Caco-2 (cell line): ENCODE measurements at regions not wholly inside any gene's neighbourhood (a gene's known extent, or its start where the extent isn't known, plus 50 kb on each side); places are given as distances from the start of the nearest gene placed in this dataset.
"Not testable (repeated sequence)": the region's sequence is repeated elsewhere in the genome, so short reads cannot be mapped to it uniquely, and the experiment has no call there.

Experiments used
- BruUV-seq: library from RNA; stranded (reverse); fragments of 400-500 nt; replicated peaks from 2 replicates; lab custom pipeline; 2021; lab: Mats Ljungman, UMichigan
- CTCF ChIA-PET: fragments of 300-600 bp; sonication (Branson Sonifier 250); formaldehyde crosslinking; loops from one replicate; lab custom pipeline; 2022; ENCODE audit warnings: antibody characterized with exemption; lab: Charles Lee
- POLR2A ChIA-PET: fragments of 300-600 bp; sonication (Branson Sonifier 250); formaldehyde crosslinking; loops from one replicate; lab custom pipeline; 2022; ENCODE audit warnings: antibody characterized with exemption; lab: Charles Lee
- DNase-seq, 2 experiments: peaks; one replicate each; pipeline versions ENCODE4 v3.0.0 to v3.0.0-alpha.2; 2020 to 2022
- H3K27me3 ChIP-seq: replicated peaks from 2 replicates; pipeline ENCODE4 v1.6.0; 2011; ENCODE audit warnings: low read length; ENCODE audit not compliant: control insufficient read depth, insufficient read depth
- H3K36me3 ChIP-seq: 2 replicates; pipeline ENCODE4 v1.5.1; 2011; ENCODE audit warnings: low read length; ENCODE audit not compliant: control insufficient read depth, insufficient read depth
- H3K4me1 ChIP-seq: fragments of 250-450 bp; sonication (Bioruptor Pico); 2 replicates; pipeline ENCODE4 v1.5.1; 2020; ENCODE audit warnings: mild to moderate bottlenecking
- H3K4me3 ChIP-seq: 2 replicates; pipeline ENCODE4 v1.5.1; 2011; ENCODE audit warnings: low read depth, mild to moderate bottlenecking, control low read depth, low read length
- H3K9me3 ChIP-seq: fragments of 250-450 bp; sonication (Bioruptor Pico); 2 replicates; pipeline ENCODE4 v1.5.1; 2020; ENCODE audit warnings: mild to moderate bottlenecking, moderate library complexity
- H3K27ac Mint-ChIP-seq: one replicate; pipeline ENCODE4 v1.8.0; 2022; ENCODE audit warnings: mixed read lengths; ENCODE audit not compliant: unreplicated experiment
- H3K27me3 Mint-ChIP-seq: one replicate; pipeline ENCODE4 v1.8.0; 2022; ENCODE audit warnings: mixed read lengths; ENCODE audit not compliant: insufficient read depth, unreplicated experiment
- H3K36me3 Mint-ChIP-seq: one replicate; pipeline ENCODE4 v1.8.0; 2022; ENCODE audit warnings: mild to moderate bottlenecking, mixed read lengths; ENCODE audit not compliant: insufficient read depth, unreplicated experiment
- H3K4me1 Mint-ChIP-seq: one replicate; pipeline ENCODE4 v1.8.0; 2022; ENCODE audit warnings: low read depth, mixed read lengths; ENCODE audit not compliant: unreplicated experiment
- H3K4me3 Mint-ChIP-seq: one replicate; pipeline ENCODE4 v1.8.0; 2022; ENCODE audit warnings: mild to moderate bottlenecking, moderate library complexity, mixed read lengths; ENCODE audit not compliant: unreplicated experiment
- H3K9me3 Mint-ChIP-seq: one replicate; pipeline ENCODE4 v1.8.0; 2022; ENCODE audit warnings: mixed read lengths; ENCODE audit not compliant: unreplicated experiment
- CTCF ChIP-seq, 2 experiments: fragments of 200-600 bp in 1 of 2; IDR thresholded peaks; 1 replicate in 1 of 2; 2 replicates in 1 of 2; pipeline versions ENCODE4 v1.5.1 to v1.8.0; 2011 to 2022; ENCODE audit warnings: antibody characterized with exemption in 1 of 2, control low read depth in 1 of 2, inconsistent platforms in 1 of 2, low read depth in 1 of 2, low read length in 1 of 2, mild to moderate bottlenecking in 1 of 2, moderate library complexity in 1 of 2; ENCODE audit not compliant: insufficient read depth in 1 of 2, severe bottlenecking in 1 of 2, unreplicated experiment in 1 of 2
- intact Hi-C: fragments of 100-400 bp; cut with micrococcal nuclease; formaldehyde crosslinking; loops from one replicate; pipeline ENCODE4 v1.10.0; 2022; ENCODE audit not compliant: unreplicated experiment

GRCh38 chr6:170147832-170148708 is 142.8 kb downstream of the DLL1 start:
- Mint-ChIP-seq H3K9me3 (peaks cover 10% of the 10 kb centered on the region), H3K27me3 (no peaks in the 10 kb centered on the region), H3K4me3 (no peak overlapping the region), H3K4me1 (no peaks in the 10 kb centered on the region), H3K36me3 (peaks cover 8% of the 10 kb centered on the region), H3K27ac (peak overlapping the region; percentile 3)
- intact Hi-C loops: no loop called here
- H3K36me3 ChIP-seq: no peaks in the 10 kb centered on the region
- H3K9me3 ChIP-seq: no peaks in the 10 kb centered on the region; the same call in 1 of the 2 replicates
- ChIA-PET POLR2A (no interaction called here), CTCF (no interaction called here)
- TF ChIP-seq CTCF (IDR thresholded peaks at IDR 0.05; ENCODE audit: insufficient read depth in 1 of 2, low read depth in 1 of 2, low read length in 1 of 2, severe bottlenecking in 1 of 2, unreplicated experiment in 1 of 2): no peak
- no peak for DNase-seq
- BruUV-seq: no TSS peak
- H3K4me1 ChIP-seq: peaks cover under 1% of the 10 kb centered on the region; the same call in 1 of the 2 replicates
- no peak overlapping the region for H3K4me3 ChIP-seq
- H3K27me3 ChIP-seq: no peaks in the 10 kb centered on the region

GRCh38 chr6:170147056-170147787 is 143.7 kb downstream of the DLL1 start:
- H3K36me3 Mint-ChIP-seq: peaks cover 8% of the 10 kb centered on the region
- H3K27me3 ChIP-seq: no peaks in the 10 kb centered on the region
- no peaks in the 10 kb centered on the region for H3K4me1 ChIP-seq
- no peaks in the 10 kb centered on the region for H3K4me1 Mint-ChIP-seq
- no peaks in the 10 kb centered on the region; the same call in 1 of the 2 replicates for H3K9me3 ChIP-seq
- peak in 1 of 2 experiments; percentile 22 for DNase-seq
- no peak overlapping the region for H3K27ac Mint-ChIP-seq
- no peaks in the 10 kb centered on the region for H3K27me3 Mint-ChIP-seq
- intact Hi-C loops: no loop called here
- POLR2A ChIA-PET: no interaction called here
- no peak overlapping the region for H3K4me3 ChIP-seq
- CTCF ChIA-PET: no interaction called here
- no TSS peak for BruUV-seq
- no peak for TF ChIP-seq CTCF (IDR thresholded peaks at IDR 0.05; ENCODE audit: insufficient read depth in 1 of 2, low read depth in 1 of 2, low read length in 1 of 2, severe bottlenecking in 1 of 2, unreplicated experiment in 1 of 2)
- no peaks in the 10 kb centered on the region for H3K36me3 ChIP-seq
- peaks cover 10% of the 10 kb centered on the region for H3K9me3 Mint-ChIP-seq
- no peak overlapping the region for H3K4me3 Mint-ChIP-seq

GRCh38 chr6:170146640-170147039 is 144.2 kb downstream of the DLL1 start:
- intact Hi-C loops: no loop called here
- H3K9me3 Mint-ChIP-seq: peaks cover 10% of the 10 kb centered on the region
- no peak overlapping the region for H3K4me3 Mint-ChIP-seq
- no peaks in the 10 kb centered on the region for H3K4me1 ChIP-seq
- H3K36me3 Mint-ChIP-seq: peaks cover 8% of the 10 kb centered on the region
- no peaks in the 10 kb centered on the region for H3K27me3 Mint-ChIP-seq
- no peaks in the 10 kb centered on the region for H3K4me1 Mint-ChIP-seq
- H3K4me3 ChIP-seq: no peak overlapping the region
- CTCF ChIA-PET: no interaction called here
- no peaks in the 10 kb centered on the region for H3K27me3 ChIP-seq
- no peak for TF ChIP-seq CTCF (IDR thresholded peaks at IDR 0.05; ENCODE audit: insufficient read depth in 1 of 2, low read depth in 1 of 2, low read length in 1 of 2, severe bottlenecking in 1 of 2, unreplicated experiment in 1 of 2)
- H3K36me3 ChIP-seq: no peaks in the 10 kb centered on the region
- no peak overlapping the region for H3K27ac Mint-ChIP-seq
- DNase-seq: peak in 1 of 2 experiments; percentile 32
- H3K9me3 ChIP-seq: no peaks in the 10 kb centered on the region; the same call in 1 of the 2 replicates
- POLR2A ChIA-PET: no interaction called here
- BruUV-seq: no TSS peak

GRCh38 chr6:170146131-170146530 is 144.7 kb downstream of the DLL1 start:
- POLR2A ChIA-PET, intact Hi-C loops, H3K27ac Mint-ChIP-seq, H3K4me1 Mint-ChIP-seq, H3K4me3 ChIP-seq, H3K4me1 ChIP-seq, H3K4me3 Mint-ChIP-seq, BruUV-seq, H3K27me3 ChIP-seq, H3K36me3 ChIP-seq, H3K9me3 ChIP-seq, H3K27me3 Mint-ChIP-seq, H3K9me3 Mint-ChIP-seq, H3K36me3 Mint-ChIP-seq, CTCF ChIA-PET: not testable (repeated sequence)
- DNase-seq: peak in 1 of 2 experiments; percentile 12
